ENCODE measurements at regions not wholly inside any gene's neighbourhood (a gene's known extent, or its start where the extent isn't known, plus 50 kb on each side); places are given as distances from the start of the nearest gene placed in this dataset.

- peak in 1 of 2 donors; percentile 26 for DNase-seq (ENCODE audit: low read depth in 2 of 2)
These were observed 94.0 kb upstream of the KCNK12 start for GRCh38 chr2:47664817-47665216.

GRCh38 chr2:47662552-47662951, 91.8 kb upstream of the KCNK12 start:
- DNase-seq (ENCODE audit: low read depth in 2 of 2): no peak
- H3K4me3 ChIP-seq (replicated peaks in 1 of 2; ENCODE audit: low read depth in 2 of 2, low read length in 2 of 2): no peak overlapping the region
- no peak for TF ChIP-seq CTCF (IDR thresholded peaks at IDR 0.05; ENCODE audit: low read depth, low read length)

More at GRCh38 chr2:47664817-47665216, 94.0 kb upstream of the KCNK12 start:
- TF ChIP-seq CTCF (IDR thresholded peaks at IDR 0.05; ENCODE audit: low read depth, low read length): peak; percentile 30
- H3K4me3 ChIP-seq (replicated peaks in 1 of 2; ENCODE audit: low read depth in 2 of 2, low read length in 2 of 2): no peak overlapping the region

GRCh38 chr2:47661310-47661709, 90.5 kb upstream of the KCNK12 start:
- no peak overlapping the region for H3K4me3 ChIP-seq (replicated peaks in 1 of 2; ENCODE audit: low read depth in 2 of 2, low read length in 2 of 2)
- DNase-seq (ENCODE audit: low read depth in 2 of 2): no peak
- TF ChIP-seq CTCF (IDR thresholded peaks at IDR 0.05; ENCODE audit: low read depth, low read length): no peak

GRCh38 chr2:47660168-47660567, 89.4 kb upstream of the KCNK12 start:
- TF ChIP-seq CTCF (IDR thresholded peaks at IDR 0.05; ENCODE audit: low read depth, low read length): no peak
- H3K4me3 ChIP-seq (replicated peaks in 1 of 2; ENCODE audit: low read depth in 2 of 2, low read length in 2 of 2): no peak overlapping the region
- DNase-seq (ENCODE audit: low read depth in 2 of 2): no peak

GRCh38 chr2:47658646-47659320, 88.0 kb upstream of the KCNK12 start:
- DNase-seq (ENCODE audit: low read depth in 2 of 2): no peak
- no peak for TF ChIP-seq CTCF (IDR thresholded peaks at IDR 0.05; ENCODE audit: low read depth, low read length)
- no peak overlapping the region for H3K4me3 ChIP-seq (replicated peaks in 1 of 2; ENCODE audit: low read depth in 2 of 2, low read length in 2 of 2)

- DNase-seq (ENCODE audit: low read depth in 2 of 2): no peak
- TF ChIP-seq CTCF (IDR thresholded peaks at IDR 0.05; ENCODE audit: low read depth, low read length): no peak
- H3K4me3 ChIP-seq (replicated peaks in 1 of 2; ENCODE audit: low read depth in 2 of 2, low read length in 2 of 2): no peak overlapping the region
These were observed 87.2 kb upstream of the KCNK12 start for GRCh38 chr2:47657886-47658489.

Data from cardiac fibroblast (primary cell).